GF-D8 (cell line): ENCODE measurements at regions not wholly inside any gene's neighbourhood (a gene's known extent, or its start where the extent isn't known, plus 50 kb on each side); places are given as distances from the start of the nearest gene placed in this dataset.
"Not testable (repeated sequence)": the region's sequence is repeated elsewhere in the genome, so short reads cannot be mapped to it uniquely, and the experiment has no call there.

Source experiments
- DNase-seq: peaks from one replicate; lab custom pipeline; 2025; lab: John Stamatoyannopoulos, UW

DNA sequence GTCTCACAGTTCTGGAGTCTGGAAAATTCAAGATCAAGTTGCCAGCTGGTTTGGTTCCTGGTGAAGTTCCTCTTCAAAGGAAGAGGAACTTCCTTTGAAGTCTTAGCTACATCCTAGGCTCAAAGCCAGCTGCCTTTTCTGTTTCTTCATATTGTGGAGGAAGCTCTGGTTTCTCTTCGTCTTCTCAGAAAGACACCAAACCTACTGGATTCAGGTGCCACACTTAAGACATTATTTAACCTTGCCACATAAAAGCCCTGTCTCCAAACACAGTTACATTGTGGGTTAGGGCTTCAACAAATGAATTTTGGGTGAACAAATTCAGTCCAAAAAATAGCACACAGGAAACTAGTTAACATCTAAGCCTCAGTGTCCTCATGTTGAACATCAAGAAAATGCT lies 1019.8 kb downstream of the GALC start:
- DNase-seq, result no peak

DNA sequence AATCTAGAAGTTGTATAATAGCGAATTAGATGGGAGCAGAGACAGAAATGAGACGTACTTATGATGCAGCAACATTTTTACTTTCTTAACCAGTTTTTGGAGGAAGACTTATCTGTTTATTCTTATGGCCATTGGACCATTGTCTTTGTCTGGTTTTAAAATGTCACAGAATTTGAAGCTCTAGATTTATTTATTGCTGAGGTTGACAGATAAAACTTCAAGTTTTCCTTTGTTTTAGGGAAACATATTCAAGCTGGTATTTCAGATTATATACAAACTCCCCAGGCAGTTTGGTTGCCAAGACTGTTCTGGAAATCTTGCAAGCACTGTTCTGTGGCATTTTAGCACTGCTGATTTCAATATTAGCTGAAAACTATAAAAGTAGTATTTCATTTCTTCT lies 1021.7 kb downstream of the GALC start:
- DNase-seq, result no peak

DNA sequence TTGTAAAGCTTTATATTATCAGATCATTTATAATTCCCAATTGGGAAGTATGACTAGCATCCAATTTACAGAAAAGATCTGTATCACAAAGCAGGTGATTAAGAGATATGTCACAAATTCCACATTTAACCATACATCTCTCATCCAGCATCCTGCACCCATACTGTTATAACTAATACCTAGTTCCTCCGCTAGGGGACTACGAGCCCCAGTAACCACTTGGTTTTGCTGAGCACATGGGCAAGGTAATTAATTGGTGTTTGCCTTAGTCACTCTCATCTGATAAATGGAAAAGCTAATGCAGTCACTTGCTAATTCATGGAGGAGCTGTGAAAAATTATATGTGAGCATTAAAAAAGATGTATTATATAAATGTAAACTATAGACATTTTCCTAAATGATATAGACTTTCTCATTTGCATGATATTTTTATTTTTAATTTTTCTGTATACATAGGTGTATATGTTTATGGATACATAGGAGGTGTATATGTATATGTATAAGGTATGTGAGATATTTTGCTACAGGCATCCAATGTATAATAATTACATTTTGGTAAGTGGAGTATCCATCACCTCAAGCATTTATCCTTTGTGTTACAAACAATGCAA lies 1031.8 kb downstream of the GALC start:
- no peak for DNase-seq

DNA sequence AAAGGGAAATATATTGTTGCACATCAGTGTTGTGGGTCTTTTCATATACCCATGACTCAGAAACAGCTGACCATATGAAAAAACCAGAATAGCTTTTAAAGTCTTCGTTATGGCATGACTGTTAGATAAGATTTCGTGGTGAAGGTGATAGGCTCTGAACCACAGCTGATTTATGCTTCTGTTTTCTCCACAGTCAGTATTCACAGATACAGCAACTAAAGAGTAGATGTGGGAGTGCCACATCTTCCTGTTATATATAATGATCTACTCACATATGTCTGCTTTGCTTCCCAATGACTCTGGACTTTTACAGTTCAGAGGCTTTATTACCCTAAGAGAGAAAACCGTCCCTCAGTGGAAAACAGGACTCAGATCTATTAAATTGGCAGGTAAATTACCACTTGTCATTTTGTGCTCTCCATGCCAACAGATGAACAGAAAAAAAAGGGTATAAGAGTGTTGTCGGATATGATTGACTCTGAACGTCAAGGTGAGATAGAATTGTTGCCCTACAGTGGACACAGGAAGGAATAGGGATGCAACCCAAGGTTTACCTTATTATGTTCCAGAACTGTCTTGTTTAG lies 1037.1 kb downstream of the GALC start:
- no peak for DNase-seq

DNA sequence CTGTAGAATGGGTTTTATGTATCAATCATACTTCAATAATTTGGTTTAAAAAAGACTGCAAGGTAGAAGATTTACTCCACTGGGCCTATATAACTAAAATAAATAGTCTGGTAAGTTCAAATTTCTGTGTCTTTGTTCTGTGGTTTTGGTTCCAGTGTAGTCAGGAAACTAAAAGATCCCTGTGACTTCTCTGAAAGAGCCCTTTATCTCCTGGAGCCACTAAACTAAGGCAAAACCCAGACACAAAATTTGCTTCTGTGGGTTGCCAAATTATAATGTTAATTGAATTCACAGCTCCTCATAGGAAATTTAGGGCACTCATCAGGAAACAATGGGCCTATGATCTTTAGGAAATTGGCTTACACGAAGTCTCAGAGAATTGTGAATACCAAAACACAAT lies 1038.4 kb downstream of the GALC start:
- no peak for DNase-seq

DNA sequence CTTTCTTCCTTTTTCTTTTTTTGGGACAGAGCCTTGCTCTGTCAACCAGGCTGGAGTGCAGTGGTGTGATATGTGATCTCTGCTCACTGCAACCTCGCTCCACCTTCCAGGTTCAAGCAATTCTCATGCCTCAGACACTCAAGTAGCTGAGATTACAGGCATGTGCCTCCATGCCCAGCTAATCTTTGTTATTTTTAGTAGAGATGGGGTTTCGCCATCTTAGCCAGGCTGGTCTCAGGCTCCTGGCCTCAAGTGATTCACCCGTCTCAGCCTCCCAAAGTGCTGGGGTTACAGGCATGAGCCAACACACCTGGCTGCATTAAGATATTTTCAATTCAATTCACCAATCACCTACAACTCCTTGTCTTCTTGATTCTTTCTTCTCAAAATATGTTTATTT lies 1046.5 kb downstream of the GALC start:
- DNase-seq, result no peak

DNA sequence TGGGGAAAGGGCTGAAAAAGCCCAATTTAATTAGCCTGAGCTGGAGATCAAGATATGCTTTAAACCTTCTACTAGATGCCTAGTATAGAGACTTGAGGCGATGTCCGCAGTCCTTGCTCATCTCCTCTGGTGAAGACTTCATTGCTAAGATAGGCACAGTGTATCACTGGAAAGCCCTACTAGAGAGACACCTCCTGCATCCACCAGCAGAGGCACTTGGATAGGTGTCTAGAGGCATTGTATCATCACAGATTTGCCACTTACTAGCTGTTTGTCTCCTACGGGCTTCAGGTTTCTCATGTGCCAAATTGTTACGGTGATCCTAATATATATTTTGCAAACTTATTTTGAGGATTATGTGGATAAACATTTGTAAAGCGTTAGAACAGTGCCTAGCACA lies 1048.5 kb downstream of the GALC start:
- no peak for DNase-seq

DNA sequence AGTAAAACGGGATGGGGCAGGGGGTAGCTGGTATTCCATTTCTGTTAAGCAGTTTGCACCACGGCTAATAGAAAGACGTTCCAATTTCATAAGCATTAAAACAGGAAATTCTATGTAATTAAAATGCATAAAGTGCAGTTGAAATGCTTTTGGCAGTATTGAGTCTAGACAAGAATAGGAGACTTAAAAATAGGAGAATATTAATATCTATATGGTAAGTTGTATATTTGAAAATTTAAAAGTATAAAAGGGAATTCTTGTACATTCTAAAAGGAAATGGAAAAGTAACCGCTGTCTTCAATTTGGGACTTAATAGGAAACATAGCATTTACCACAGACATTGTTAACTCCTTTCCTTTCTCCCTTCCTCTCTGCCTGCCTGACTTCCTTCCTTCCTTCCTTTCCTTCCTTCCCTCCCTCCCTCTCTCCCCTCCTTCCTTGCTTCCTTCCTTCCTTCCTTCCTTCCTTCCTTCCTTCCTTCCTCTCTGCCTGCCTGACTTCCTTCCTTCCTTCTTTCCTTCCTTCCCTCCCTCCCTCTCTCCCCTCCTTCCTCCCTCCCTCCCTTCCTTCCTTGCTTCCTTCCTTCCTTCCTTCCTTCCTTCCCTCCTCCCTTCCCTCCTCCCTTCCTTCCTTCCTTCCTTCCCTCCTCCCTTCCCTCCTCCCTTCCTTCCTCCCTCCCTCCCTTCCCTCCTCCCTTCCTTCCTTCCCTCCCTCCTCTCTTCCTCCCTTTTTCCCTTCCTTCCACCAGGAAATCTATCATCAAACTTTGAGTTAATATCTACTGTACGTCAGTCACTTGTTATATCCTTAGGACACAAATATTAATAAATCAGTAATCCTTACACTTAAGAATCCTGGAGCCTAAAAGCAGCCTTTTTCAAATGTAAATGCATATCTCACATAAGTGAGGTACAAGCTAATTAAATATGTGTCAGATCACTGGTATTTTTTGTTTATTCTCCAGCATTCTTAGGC lies 1049.3 kb downstream of the GALC start:
- no peak for DNase-seq

DNA sequence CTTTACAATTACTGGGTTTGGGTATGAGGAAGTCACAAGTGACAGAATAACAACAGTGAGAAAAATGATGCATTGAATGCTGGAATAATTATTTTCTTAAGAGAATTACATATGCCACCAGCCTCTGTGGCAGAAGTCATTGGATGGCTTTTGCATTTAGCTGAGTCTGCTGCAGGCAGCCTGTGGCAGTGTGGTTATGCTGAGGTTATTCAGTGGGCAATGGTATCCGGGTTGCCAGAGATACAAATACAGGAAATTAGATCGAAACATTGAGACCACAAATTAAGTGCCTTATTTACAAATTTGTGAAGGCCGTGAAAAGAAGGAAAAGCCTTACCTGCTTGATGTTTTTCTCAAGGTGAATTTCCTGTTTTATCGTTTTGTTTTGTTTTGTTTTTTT lies 1050.0 kb downstream of the GALC start:
- no peak for DNase-seq

DNA sequence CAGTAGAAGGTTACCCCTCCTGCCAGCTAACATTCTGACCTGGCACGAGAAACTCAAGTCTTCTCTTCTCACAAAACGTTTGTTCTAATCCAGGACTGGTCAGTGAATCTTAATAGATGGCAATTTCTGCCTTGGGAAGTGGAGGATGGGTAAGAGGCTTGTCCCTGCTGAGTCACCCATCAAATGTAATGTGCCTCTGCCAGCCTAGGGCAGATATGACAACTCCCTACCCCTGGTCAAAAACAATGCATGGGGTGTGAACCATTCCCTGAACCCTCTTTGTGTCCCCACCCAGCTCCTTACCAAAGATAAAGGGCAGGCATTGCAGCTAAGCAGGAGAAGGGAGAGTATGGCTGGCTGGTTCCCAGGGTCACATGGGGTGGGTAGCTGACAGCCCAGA lies 1052.9 kb downstream of the GALC start:
- DNase-seq, result no peak

DNA sequence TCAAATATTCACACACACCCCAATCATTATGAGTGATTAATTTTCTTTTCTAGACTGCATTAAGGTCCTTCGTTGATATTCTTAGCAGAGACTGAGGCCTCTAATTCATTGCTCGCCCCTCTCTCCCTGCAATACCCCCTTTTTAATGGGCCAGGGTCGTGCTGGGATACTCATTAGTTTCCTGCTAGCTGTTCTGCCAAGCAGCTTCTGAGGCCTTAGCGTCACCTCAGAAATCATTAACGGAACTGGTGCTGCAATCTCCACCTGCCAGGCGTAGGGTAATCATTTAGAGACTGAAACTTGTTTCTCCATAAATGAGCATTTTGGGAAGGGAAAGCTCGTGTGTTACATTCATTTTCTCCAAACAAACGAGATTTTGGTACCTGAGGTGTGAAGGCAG lies 1054.7 kb downstream of the GALC start:
- DNase-seq, result no peak

DNA sequence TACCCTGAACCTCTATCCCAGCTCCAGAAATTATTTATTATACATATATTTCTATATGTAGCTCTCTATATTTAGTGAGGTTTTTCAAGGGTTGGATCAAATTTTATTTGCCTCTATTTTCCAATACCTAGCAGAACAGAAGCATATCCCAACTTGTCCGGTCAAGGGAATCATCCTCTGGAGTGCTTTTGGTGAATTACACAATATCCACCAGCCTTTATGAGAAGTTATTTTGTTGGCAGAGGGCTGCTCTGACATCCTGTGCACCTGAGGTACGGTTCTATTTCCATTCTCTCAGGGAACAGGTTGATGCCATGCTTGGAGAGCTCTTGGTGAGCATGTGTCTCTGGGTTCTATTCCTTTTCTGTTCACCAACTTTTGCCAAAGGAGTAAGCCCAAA lies 1056.4 kb downstream of the GALC start:
- no peak for DNase-seq

DNA sequence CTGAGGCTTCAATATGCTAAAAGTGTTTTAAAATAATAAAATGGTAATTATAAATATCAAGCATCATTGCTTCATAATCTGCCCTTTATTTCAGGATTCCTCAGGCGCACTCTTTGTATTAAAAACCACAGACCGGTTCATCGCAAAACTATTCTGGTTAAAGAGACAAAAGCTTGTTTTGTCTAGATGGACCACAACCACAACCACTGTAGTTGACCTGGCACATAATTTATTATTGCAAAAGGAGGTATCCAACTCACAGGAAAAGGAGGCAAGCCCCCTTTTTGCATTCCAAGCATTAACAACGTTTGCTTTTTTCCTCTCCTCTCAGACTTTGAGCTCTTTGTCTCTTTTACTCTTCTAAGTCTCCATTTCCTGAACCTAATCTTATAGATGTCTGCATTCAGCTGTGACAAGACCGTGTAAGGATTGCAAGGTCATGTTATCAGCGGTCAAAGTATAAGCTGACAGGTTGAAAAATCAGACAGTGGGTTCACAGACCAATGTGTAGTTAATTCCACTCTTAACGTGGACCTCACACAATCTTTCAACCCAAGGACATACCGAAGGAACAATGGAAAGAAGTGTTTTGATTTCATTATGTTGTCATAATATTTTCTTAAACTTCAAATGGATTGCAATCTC lies 1057.6 kb downstream of the GALC start:
- DNase-seq, result no peak

DNA sequence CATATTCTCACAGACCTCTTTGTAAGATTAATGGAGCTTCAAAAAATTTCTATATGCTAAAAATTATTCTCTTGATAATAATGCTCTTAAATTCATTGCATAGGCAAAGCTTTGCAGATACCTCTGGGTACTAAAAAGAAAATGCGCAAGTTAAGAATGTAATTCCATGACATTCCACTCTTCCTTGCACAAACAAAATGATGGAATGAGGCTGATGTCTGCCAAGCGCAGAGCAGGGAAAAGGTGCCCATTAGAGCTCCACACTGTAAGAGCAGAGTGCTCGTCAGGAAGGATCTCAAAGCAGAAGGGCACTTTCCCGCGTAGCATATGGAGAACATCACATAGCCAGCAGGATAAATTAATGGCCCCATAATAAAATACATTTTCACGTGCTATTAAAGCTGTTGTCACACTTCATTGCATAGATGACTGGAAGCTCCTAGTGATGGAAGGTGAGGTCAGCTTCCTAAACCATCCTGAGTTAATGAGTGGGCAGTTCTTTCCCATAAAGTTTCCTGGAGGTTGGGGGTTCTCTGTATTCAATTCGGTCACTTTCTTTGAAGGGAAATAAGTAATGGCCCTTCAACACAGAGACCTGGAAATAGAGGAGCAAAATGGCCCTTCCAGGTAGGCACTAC lies 1058.9 kb downstream of the GALC start:
- DNase-seq, result no peak

DNA sequence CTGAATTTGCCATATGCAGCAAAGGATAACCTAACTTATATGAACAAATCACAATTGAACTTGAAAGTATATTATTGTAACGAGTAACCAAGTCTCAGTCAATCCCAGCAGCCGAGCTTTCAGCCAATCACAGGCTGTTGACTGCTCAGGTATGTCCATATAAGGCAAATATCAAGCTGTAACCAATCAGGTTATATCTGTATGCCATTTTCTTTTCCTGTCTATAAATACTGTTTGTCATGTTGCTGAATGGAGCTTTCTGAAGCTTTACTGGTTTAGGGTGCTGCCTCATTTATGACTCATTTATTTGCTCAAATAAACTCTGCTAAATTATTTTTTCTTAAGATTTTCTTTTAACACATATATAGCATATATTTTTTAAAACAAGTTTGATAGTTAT lies 1059.5 kb downstream of the GALC start:
- DNase-seq, result no peak

DNA sequence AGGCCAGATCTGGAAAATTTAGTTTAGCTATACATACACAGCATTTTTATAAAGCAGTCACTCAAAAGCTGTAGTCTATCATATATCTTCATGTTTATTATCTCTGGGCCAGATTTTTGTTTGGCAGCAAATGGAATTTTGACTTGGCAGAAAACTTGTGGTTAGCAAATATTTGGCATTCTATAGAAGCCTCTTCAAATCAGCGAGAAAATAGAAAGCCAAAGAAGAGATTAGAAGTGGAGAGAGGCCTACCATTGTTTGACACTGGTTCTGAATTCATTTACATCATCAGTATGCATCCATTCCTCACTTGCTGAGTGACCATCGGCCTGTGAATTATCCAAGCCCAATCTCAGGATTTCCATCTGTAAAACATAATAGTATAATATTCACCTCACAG lies 1077.6 kb downstream of the GALC start:
- no peak for DNase-seq

DNA sequence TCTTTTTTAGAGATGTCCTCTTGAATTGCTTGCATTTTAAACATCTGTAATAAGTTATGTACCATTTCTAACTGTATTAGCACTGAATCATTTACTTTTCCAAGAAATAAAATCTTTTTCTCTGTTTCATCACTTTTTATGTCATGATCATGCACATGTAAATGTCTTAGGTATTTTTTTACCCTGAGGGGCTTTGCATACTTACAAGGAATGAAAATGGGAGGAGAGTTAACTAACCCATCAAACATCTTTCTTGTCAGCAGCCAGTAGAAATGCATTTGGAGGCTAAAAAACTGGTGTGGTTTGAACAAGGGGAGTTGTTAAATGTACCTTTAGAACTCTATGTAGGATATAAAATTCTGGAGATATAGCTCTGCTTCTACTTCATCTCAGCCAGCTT lies 1080.3 kb downstream of the GALC start:
- DNase-seq, result no peak

DNA sequence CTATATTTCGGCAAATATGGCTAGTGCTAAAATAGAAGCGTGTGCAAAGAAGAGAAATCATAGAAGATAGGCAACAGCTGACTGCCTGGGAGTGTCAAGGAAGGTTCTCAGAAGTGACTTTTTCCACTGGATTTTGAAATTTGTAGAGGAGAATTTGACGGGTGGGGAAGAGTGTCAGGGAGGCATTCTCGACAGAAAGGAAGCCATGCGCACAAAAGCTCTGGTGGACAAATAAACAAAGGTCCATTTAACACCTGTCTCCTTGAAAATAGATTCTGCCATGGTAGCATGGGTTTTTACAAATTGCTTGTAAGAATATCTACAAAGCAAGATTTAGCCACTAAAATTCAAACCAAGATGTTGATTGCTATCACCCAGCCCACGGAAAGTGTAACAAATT lies 1081.5 kb downstream of the GALC start:
- no peak for DNase-seq

DNA sequence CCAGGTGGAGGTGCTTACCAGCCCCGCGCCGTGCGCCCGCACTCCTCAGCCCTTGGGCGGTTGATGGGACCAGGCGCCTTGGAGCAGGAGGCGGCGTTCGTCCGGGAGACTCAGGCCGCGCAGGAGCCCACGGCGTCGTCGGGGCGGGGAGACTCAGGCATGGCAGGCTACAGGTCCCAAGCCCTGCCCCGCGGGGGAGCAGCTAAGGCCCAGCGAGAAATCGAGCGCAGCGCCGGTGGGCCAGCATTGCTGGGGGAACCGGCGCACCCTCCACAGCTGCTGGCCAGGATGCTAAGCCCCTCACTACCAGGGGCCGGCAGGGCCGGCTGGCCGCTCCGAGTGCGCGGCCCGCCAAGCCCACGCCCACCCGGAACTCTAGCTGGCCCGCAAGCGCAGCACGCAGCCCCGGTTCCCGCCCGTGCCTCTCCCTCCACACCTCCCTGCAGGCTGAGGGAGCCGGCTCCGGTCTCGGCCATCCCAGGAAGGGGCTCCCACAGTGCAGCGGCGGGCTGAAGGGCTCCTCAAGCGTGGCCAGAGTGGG lies 1087.5 kb downstream of the GALC start:
- DNase-seq, result not testable (repeated sequence)

DNA sequence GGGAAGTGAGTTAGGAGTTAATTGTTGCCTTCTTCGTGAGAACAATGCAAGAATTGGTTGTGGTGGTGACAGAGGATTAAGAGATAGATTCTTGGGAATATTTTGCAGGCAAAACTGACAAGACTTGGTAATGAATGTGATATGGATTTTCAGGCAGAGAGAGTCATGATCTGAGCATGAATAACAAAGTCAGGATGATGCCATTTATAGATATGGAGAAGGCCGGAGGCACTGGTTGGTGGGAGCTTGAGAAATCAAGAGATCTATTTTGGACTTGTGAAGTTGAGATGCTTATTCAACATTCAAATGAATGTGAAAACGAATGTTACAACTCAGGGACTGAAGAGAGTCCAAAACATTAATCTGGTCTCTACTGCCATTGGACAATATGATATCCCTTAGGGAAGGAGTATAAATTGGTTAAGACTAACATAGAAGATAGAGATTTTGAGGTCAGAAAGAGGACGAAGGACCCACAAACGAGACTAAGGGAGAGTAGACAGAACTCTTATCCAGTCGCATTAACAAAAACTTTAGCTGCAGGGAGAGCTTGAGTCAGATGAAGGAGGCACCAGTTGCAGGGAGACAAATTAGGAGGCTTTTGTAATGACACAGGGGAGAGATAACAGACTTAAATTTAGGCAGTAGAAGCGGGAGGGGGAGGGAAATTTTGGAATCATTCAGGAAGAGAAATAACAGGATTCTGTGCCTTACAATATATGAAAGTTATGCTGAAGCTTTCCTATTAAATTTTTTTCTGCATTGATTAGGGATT lies 1090.6 kb downstream of the GALC start:
- DNase-seq, result no peak
